ENCODE measurements at regions not wholly inside any gene's neighbourhood (a gene's known extent, or its start where the extent isn't known, plus 50 kb on each side); places are given as distances from the start of the nearest gene placed in this dataset.

GRCh38 chr5:147956842-147957223, 50.5 kb upstream of the C5orf46 start:
- TF ChIP-seq CTCF (IDR thresholded peaks at IDR 0.05) (no peak), POLR2AphosphoS5 (IDR thresholded peaks at IDR 0.05; ENCODE audit: low read depth, low read length) (no peak)
